NCI-H1694 treated with DMSO at 0.1 percent for 48 hours (cell line): ENCODE measurements at regions not wholly inside any gene's neighbourhood (a gene's known extent, or its start where the extent isn't known, plus 50 kb on each side); places are given as distances from the start of the nearest gene placed in this dataset.

Experiments used
- DNase-seq: peaks from one replicate; lab custom pipeline; 2025; lab: John Stamatoyannopoulos, UW

DNA sequence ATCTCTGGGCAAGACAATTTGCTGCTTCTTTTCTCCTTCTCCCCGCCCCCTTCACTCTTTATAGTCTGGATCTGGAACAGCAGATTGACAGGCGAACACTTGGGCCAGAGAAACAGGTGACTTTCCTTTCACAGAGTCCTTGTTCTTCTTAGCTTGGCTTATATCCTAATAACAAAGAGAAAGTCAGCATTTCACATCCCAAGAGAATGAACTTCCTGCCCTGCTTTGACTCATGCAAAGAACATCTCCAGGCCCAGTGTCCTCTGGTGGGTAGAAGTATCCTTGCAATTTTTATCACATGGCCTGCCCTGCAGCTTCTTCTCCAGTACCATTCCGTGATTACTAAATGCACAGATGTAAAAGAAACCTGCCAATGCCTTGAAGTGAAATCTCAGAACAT lies 764.4 kb downstream of the ADGRL2 start:
- DNase-seq, result no peak

DNA sequence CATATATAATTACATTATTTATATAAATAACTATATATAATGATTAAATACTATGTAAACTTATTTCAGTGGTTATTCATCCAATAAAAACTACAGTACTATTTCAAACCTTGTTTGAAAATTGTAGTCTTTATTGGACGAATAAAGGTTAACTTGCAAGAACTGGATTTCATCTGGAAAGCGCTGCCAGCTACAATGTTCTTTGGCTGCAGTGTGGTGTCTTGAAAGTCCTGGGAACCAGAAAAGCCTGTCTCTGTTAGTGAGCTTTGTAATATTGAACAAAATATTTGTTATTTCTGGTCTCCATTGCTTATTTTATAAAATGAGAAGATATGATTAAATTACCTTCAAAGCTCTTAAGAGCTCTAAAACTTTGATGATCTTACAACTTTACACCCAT lies 763.6 kb downstream of the ADGRL2 start:
- no peak for DNase-seq

DNA sequence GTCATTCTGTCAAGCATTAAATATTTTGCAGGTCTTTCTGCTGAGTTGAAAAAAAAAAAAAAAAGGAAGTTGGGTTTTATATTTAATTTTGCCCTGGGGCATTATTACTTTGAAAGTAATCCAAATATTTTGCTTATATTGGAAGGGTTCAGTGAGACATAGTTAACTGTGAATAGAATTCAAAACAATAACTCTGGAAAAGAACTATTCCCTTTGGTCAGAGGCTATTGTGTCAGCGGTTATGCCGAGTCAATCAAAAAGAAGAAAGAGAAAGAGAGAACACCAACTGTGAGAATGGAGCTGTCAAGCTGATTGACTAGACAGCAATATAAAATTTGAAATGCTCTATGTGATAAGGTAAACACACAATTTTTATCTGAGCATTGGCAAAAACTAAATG lies 761.7 kb downstream of the ADGRL2 start:
- DNase-seq, result no peak

DNA sequence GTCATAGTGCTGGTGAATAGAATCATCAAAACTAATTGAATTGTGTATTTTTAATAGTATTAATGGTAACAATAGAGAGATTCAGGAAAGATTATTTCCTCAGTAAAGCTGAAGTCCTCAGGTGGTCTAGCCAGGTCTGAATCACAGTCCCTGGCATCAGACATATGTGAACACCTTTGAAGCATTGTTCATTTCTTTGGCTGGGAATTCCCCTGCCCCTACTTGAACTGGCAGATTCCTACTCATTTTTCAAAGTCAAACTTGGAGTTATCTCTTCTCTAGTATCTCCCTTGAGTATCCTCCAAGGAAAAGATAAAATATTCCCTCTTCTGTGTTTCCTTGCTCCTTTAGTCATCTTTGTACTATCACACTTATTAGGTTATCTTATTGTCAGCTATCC lies 759.8 kb downstream of the ADGRL2 start:
- no peak for DNase-seq

DNA sequence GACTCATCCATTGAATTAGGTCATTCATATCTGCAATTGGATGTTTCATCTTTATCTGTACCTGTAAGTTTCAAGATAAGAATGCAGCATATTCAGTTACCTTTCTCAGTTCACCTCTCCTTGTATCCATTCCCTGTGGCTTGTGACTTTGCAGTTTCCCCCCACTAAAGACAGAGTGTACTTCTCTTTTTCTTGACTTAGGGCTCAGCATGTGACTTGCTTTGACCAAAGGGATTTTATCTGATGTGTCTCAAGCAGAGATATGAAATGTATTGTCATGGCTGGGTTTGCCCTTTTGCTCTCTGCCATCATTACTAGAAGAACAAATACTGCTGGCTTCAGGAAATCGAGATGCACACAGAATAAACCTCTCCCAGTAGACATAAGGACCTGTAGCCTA lies 754.8 kb downstream of the ADGRL2 start:
- DNase-seq, result no peak

DNA sequence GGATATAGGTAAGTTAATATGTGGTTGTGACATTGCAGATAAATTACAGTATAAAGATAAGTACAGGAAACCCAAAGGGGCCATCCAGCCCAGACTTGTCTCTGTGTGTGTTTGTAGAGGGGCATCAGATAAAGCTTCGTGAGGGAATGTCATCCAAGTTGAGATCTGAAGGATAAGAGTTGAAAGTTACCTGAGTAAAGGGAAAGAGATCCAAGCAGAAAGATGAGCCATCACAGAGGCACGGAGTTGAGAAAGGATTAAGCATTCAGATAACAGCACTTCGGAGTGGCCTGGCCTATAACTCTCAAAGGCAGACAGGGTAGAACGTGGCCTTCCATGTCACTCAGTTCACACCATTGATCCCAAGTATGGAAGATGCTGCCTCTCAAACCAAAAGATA lies 749.1 kb downstream of the ADGRL2 start:
- no peak for DNase-seq

DNA sequence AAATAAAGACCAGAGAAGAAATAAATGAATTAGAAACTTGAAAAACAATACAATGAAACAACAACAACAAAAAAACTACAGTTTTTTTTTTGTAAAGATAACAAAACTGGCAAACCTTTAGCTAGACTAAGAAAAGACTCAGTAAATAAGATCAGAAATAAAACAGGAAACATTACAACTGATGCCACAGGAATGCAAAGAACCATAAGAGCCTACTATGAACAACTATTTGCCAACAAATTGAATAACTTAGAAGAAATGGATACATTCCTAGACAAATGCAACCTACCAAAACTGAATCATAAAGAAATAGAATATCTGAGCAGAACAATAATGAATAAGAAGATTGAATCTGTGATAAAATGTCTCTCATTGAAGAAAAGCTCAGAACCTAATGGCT lies 742.0 kb downstream of the ADGRL2 start:
- no peak for DNase-seq

DNA sequence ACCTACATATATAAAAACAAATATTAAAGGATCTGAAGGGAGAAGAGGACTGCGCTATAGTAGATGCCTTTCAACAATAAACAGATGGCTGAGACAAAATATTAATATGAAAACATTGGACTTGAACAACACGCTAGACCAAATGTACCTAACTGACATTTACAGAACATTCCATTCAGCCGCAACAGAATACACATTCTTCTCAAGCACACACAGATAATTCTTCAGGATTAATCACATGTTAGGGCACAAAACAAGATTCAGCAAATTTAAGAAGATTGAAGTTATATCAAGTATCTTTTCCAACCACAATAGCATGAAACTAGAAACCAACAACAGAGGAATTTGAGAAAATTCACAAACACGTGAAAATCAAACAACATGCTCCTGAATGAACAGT lies 741.4 kb downstream of the ADGRL2 start:
- DNase-seq, result no peak

DNA sequence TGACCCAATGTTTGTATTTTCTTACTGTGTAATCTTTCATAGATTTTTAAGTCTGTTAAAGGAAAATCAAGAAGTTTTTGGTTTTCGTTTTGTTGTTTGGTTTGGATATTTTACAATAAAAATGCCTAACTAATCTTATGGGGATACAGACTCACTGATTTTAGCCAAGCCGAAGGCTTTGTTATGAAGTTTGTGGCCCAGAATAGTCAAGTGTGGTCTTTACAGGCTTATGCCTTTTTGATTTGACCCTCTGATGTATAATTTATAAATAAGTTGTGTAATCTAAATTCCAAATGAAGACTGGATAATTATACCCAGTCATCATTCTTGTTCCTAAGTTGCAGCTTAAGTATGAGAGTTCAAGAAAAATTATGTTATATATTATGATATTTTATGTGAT lies 739.3 kb downstream of the ADGRL2 start:
- no peak for DNase-seq

DNA sequence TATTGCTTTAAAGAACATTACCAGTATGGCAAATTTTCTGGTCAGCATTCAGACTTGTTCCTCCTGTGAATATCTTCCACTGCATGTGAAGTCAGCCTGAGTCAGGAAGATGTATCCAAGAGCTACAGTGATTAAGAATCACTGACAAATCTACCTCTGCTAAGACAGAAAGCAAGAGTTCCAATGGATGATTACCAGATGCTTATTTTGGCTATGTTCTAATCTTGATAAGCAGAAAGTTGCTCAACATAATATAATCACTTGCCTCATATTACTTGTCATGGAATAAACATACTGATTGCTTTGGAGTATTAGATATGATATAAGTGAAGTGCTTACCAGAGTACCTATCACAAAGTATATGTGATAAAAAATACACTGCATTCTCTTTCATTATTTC lies 738.1 kb downstream of the ADGRL2 start:
- no peak for DNase-seq

DNA sequence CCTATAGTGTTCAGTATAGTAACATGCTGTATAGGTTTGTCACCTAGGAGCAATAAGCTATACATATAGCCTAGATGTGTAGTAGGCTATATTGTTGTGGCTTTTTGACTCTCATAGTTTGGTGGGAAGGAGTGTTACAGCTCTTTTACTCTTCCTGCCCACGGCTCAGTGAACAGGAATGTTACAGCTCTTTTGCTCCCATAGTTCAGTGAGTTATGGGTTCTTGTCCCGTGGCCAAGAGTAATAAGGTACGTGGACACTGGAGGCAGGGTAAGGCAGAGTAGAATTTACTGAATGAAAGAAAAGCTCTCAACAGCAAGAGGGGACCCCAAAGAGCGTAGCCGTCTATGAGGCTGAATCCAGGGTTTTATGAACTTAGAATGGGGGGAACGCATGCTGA lies 734.3 kb downstream of the ADGRL2 start:
- DNase-seq, result no peak

DNA sequence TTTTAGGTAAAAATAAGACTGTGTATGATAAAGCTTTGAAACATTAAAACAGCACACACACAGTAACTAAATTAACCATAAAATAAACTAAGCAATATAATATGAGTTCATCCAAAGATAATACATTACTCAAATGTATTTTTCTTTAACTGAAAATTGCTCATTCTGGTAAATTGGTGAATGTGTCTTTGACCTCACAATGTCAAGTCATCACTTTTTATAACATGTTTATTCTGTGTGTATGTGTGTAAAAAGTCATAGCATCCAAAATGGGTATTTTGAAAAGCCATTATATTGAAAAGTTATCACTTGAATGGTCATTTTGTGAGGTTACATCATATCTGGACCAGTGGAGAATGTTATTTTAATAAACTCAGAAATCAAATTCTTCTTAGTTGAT lies 724.6 kb downstream of the ADGRL2 start:
- no peak for DNase-seq

DNA sequence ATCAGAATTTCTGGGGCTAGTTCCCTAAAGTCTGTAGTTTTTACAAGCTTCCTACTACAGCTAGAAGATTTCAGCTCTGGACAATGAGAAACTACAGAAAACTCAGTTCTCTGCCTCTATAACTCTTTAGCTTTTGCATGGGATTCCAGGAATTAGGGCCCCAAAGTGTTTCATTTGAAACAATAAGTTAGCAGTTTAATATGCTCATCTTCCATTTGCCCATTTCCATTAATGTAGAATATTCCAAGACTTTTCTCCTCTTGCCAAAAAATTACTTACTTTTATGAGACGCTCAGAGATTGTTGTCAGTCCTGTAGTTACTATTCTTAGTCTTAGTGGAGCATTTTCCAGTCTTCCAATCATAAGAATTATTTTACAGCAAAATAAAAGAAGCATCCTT lies 719.9 kb downstream of the ADGRL2 start:
- DNase-seq, result no peak

DNA sequence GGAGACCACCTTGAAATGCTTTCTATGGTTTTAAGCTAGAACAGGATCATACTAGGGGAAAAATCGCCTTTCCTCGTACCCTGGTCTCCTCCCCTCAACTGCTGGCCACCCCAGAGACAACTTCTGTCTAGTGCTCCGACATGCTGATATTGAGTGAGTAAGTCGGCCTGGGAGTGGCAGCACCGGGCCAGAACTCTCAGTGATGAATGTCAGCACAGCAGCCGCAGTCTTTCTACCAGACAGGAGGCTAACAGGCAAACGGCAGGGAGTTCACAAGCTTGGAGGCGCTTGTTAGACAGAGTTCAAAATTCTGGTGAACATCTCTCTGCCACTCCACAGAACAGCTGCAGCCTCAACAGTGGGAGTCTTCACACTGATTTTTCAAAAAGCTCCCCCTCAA lies 716.9 kb downstream of the ADGRL2 start:
- no peak for DNase-seq

DNA sequence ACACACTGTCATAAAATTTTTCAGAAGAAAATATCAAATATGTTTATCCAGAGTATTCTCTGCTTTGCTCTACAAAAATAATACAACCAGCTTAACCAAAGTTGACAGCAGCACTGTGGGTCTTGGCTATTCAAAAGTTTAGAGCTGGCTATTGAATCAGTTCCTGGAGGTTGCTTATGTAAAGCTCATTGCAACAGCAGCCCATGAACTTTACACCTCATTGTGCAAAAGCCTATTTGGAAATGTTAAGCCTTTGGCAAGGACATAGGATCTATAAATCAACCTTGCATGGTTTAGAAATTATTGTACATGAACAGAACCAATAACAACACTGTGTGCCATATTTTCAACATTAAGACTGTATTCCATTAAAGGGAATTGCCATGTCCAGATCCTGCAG lies 714.9 kb downstream of the ADGRL2 start:
- peak; percentile 17 for DNase-seq

DNA sequence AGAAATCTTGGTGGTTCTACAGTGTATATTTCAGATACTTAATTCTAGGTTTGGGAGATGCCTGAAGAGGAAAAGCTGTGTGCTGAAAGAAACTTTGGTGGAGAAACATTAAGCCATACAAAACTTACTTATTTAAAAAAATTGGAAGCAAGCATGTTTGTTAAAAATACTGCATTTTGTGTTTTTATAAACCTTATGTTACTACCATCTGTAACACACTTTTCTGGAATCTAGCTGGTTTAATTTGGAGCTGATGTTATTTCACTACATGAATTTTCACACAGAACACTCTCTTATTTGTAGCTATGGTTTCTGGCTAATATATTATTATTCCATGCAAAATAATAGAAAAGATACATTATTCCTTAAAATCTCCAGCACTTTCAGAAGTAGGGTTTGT lies 710.7 kb downstream of the ADGRL2 start:
- DNase-seq, result no peak

DNA sequence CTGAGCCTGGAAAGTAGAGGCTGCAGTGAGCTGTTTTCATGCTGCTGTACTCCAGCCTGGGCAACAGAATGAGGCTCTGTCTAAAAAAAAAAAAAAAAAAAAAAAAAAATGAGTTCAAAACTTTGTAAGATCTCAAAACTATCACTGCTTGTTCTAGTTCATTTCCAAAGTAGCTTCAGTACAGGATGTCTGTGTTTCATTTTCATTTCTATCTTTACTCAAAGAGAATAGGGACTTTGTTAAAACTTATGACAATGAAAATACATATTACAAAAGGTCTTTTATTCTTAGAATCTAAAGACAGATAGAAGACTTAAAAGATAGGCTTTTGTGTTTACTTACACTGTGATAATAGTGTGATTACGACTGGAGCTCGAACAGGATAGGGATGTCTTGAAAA lies 709.7 kb downstream of the ADGRL2 start:
- DNase-seq, result no peak

DNA sequence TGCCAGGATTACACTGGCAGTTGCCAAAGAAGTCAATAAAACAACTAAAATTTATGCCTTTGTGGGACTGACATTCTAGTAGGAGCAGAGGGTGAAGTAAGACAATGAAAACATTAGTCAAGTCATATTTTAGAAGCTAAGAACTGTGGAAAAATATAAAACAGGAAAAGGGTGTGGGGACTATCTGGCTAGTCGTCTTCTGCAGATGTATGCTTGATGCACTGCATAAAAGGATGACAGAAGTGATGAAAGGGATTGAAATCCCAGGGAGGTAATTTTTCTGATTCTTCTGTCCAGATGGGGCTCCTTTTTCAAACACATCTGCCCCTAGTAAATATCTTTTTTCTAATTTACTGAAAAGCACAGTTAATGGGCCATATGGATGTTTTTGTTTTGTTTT lies 706.3 kb downstream of the ADGRL2 start:
- DNase-seq, result peak; percentile 78

DNA sequence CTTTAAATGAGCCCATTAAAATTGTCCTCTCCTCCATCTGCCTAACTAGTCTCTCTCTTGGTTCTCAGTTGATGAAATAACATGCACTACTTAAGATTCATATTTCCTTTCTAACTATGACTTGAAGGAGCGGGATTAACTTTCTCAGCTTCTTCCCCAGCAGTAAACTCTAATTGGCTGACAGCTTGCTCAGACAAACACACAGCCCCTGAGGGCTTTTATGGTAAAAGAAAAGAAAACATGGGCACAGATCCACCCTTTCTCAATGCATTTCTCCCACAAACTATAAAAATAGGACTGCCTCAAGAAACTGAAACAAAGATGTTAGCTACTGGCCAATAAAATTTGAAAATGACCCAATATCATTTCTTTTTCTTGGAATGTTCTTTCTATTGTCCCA lies 703.1 kb downstream of the ADGRL2 start:
- no peak for DNase-seq

DNA sequence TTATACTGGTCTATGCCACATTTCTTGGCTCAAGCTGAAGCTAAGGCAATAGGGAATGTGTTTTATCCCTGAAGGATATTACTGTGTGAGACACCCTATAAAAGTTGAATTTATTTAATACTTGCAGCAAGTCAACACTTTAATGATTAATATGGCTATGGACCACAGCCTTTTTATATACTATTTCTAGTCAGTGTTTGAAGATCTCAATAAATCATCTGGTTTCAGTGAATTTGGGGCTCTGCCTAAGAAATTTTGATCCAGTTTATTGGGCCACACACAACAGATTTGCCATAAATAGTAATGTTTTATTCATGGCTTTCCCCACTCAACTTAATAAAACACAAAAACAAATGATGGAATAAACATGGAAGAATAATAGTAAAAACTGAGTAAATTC lies 698.3 kb downstream of the ADGRL2 start:
- DNase-seq, result no peak

DNA sequence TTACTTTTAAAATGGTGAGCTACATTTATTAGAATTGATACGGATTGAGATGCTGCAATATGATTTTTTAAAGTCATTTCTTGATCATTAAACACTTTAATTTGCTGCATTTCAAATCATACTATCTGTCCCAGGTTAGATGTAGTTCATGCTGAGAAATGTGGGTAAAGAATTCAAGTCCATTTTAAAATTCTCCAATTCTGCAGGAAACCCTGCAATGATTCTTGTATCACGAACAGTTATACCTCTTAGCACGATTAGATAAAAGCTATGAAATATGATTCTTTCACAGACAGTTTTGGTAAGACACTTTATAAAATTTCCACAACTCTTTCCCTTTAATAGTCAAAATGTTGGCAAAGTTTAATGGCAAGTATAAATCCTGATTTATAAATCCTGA lies 693.4 kb downstream of the ADGRL2 start:
- DNase-seq, result no peak

DNA sequence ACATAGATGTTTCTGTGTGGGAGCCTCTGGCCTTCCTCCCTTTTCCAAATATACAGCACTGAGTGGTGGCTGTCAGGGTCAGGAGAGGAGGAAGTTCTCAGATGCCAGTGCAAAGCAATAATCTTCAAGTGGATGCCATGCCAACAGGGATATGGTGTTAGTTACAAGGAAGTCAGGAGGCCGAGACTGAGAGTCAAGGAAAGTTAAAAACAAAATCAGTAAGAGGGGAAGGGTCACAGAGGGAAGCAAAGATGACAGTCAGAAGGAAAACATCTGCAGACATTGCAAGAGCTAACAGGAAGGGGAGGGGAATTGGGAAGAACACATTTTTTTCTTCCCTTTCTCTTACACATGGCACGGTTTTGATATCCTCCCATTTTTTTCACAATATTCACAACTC lies 691.4 kb downstream of the ADGRL2 start:
- DNase-seq, result no peak

DNA sequence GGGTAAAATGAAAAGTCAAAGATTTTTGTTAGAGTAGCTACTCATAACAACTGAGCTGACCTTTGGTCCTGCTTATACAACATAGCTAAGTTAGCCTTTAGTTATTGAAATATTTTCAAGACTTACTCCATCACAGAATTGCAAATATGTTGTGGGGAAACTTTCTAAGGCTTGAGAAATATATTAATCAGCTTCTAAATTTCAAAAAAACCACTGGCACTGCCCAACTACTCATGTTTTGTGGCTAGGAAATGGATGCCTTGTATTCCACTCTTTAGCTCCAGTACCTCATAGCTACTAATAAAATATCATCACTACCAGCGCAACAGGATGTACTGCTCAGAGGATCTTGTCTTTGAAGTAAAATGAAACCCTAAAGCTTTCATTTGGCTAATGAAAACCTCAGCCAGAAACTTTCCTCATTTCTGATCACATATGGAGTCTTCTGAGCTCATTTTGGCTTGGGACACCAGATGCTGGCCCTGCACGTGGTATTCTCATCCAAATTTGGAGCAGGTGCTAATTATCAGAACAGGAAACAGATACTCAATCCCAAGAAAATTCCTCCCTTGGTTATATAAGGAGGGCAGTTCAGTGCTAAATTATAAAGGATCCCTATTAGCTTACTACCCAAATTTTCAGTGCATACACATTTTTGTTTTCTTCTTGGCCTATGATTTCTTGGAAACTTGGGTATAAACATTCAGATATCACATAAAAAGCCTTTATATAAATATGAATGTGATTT lies 690.7 kb downstream of the ADGRL2 start:
- no peak for DNase-seq

DNA sequence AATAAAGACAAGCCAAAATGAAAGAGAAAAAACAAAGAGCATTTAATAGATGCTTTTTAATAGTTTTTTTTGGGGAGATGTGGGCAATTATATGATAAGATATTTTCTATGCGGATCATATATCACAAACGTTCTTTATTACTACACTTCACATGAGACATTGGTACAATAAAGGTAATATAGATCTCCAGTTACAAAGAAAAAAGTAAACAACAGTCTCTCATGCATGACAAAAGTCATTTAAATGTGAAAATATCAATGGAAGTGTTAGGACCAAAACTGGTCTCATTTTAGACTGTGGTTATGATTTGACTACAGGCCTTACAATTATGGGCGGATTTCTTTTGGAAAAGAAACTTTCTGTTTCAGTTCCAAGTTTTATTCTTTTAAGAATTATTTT lies 687.0 kb downstream of the ADGRL2 start:
- no peak for DNase-seq

DNA sequence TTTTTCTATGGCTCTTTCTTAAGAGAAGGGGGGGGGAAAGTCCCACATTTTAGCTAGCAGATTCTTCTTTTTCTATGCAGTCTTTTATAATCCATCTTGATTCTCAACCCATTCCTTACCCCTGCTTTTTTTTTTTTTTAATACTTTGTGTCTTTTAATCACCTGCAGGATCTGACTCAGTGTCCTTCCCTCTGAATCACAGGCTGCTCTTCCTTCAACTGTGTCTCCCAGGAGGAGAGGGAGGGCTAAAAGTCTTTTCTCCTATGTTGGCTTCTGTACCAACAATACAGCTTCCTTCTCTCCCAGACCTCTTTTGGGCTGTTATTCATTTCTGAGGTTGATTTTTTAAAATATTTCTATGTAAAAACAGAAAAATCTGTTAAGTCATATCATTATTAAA lies 686.2 kb downstream of the ADGRL2 start:
- DNase-seq, result no peak
